ENCODE measurements at regions not wholly inside any gene's neighbourhood (a gene's known extent, or its start where the extent isn't known, plus 50 kb on each side); places are given as distances from the start of the nearest gene placed in this dataset.

DNA sequence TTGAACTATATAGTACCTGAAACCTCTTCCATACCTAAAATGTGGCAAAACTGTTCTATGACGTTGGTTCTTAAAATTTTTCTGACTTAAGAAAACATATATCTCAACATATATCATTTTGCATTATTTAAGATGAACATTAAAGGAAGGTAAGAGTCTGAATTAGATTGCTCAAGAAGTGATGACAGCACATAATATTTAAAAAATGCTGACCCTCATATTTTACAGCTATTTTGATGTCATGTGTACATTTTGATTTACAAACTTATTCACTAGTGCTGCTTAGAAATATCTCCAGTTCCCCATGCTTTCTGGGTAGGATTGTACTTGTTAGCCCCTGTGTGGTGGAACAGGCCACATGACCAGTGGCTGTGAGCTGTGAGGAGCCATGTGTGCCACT is 666.1 kb downstream of the SATB2 start:
- no peak for TF ChIP-seq EP300 (IDR thresholded peaks at IDR 0.05)
- TF ChIP-seq POLR2AphosphoS5 (IDR thresholded peaks at IDR 0.05): no peak
- no peak for TF ChIP-seq CTCF (IDR thresholded peaks at IDR 0.05)
- TF ChIP-seq POLR2A (IDR thresholded peaks at IDR 0.05; ENCODE audit: low read depth): no peak

Measured in esophagus muscularis mucosa (tissue), 4 donors.